ENCODE measurements at regions not wholly inside any gene's neighbourhood (a gene's known extent, or its start where the extent isn't known, plus 50 kb on each side); places are given as distances from the start of the nearest gene placed in this dataset.
"Not testable (repeated sequence)": the region's sequence is repeated elsewhere in the genome, so short reads cannot be mapped to it uniquely, and the experiment has no call there.

DNA sequence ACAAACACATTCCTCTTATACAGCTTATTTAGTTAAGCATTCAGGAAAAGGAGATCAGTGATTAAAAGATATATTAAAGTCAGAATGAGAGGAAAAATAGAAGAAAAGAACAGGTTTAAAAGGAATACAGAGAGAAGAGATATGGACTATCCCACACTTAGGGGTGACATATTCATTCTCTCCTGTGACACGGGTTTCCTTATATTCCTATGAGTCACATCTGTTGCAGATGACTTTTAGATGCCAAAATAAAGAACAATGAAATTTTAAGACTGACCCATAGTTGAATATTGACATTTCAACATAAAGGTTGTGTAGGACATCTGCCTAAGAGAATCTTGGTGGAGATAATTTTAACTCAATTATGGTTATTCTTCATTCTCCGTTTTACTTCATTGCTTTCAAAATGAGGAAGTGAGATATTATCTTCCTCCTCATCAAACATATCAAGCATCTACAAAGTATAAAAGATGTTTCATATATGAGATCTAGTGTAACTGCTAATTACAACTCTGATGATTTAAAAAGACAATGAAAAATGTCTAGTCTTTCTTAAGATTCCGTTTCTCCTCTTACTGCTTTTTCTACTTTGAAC is 1336.7 kb upstream of the CITED2 start:
- Mint-ChIP-seq H3K36me3 (ENCODE audit: low read depth) (peaks cover 16% of the 10 kb centered on the region), H3K4me3 (no peak overlapping the region), H3K4me1 (ENCODE audit: low read depth) (peaks cover 18% of the 10 kb centered on the region), H3K27ac (no peak overlapping the region), H3K9me3 (peaks cover 13% of the 10 kb centered on the region; the same call in 1 of the 2 replicates), H3K27me3 (ENCODE audit: insufficient read depth) (no peaks in the 10 kb centered on the region)
- TF ChIP-seq, protein P1, sequence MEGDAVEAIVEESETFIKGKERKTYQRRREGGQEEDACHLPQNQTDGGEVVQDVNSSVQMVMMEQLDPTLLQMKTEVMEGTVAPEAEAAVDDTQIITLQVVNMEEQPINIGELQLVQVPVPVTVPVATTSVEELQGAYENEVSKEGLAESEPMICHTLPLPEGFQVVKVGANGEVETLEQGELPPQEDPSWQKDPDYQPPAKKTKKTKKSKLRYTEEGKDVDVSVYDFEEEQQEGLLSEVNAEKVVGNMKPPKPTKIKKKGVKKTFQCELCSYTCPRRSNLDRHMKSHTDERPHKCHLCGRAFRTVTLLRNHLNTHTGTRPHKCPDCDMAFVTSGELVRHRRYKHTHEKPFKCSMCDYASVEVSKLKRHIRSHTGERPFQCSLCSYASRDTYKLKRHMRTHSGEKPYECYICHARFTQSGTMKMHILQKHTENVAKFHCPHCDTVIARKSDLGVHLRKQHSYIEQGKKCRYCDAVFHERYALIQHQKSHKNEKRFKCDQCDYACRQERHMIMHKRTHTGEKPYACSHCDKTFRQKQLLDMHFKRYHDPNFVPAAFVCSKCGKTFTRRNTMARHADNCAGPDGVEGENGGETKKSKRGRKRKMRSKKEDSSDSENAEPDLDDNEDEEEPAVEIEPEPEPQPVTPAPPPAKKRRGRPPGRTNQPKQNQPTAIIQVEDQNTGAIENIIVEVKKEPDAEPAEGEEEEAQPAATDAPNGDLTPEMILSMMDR (IDR thresholded peaks at IDR 0.05), result no peak
- no peak for DNase-seq

DNA sequence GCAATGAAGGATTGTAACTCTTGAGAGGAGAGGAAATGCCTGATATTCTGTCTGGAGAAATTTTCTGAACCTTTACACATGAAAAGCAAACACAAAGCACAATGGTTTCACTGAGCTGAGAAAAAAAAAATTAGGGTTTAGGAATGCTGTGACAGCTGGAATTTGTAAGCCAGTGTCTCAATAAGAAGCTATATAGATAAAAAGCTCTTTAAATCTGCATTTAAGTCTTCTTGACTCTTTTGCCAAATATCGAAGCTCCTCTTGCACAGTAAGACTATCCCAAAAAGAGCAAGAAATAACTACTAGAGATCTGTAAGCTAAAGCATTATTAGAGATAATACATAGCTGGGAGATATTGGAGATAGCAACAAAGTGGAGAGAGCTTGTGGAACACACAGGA is 1334.0 kb upstream of the CITED2 start:
- no peak for DNase-seq
- no peaks in the 10 kb centered on the region for H3K9me3 Mint-ChIP-seq
- TF ChIP-seq, protein P1 (IDR thresholded peaks at IDR 0.05), result no peak
- H3K4me3 Mint-ChIP-seq, result no peak overlapping the region
- H3K27ac Mint-ChIP-seq, result no peak overlapping the region
- peaks cover 11% of the 10 kb centered on the region; the same call in 1 of the 2 replicates for H3K4me1 Mint-ChIP-seq (ENCODE audit: low read depth)
- peaks cover 17% of the 10 kb centered on the region; the same call in 1 of the 2 replicates for H3K36me3 Mint-ChIP-seq (ENCODE audit: low read depth)
- H3K27me3 Mint-ChIP-seq (ENCODE audit: insufficient read depth), result no peaks in the 10 kb centered on the region

- H3K36me3 Mint-ChIP-seq (ENCODE audit: low read depth), result peaks cover 33% of the 10 kb centered on the region
- not testable (repeated sequence) for H3K4me1 Mint-ChIP-seq (ENCODE audit: low read depth); DNase-seq; H3K27me3 Mint-ChIP-seq (ENCODE audit: insufficient read depth); H3K27ac Mint-ChIP-seq; H3K9me3 Mint-ChIP-seq; H3K4me3 Mint-ChIP-seq
These were observed 1329.6 kb upstream of the CITED2 start for GRCh38 chr6:140704008-140704407.

DNA sequence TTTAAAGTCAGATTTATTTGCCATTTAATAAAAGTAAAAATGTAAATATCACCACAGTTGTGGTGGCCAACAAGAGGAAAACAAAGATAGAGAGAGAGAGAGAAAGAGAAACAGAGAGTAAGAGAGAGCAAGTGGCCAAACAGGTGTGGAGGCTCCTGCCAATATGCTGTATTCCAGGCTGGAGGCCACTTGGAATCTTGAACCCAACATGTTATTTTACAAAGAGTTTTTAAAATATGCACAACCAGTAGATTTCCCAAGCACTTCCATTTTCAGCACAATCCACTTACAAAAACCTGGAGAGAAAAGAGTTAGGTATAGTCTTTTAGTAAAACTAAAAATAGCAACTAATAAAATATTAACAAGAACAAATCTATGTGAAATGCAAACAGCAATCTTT is 1323.1 kb upstream of the CITED2 start:
- H3K9me3 Mint-ChIP-seq, result peaks cover 25% of the 10 kb centered on the region
- no peak overlapping the region for H3K27ac Mint-ChIP-seq
- no peaks in the 10 kb centered on the region for H3K4me1 Mint-ChIP-seq (ENCODE audit: low read depth)
- H3K36me3 Mint-ChIP-seq (ENCODE audit: low read depth), result peaks cover 33% of the 10 kb centered on the region
- H3K4me3 Mint-ChIP-seq, result no peak overlapping the region
- TF ChIP-seq, protein P1 (IDR thresholded peaks at IDR 0.05), result no peak
- no peaks in the 10 kb centered on the region for H3K27me3 Mint-ChIP-seq (ENCODE audit: insufficient read depth)
- DNase-seq, result no peak

DNA sequence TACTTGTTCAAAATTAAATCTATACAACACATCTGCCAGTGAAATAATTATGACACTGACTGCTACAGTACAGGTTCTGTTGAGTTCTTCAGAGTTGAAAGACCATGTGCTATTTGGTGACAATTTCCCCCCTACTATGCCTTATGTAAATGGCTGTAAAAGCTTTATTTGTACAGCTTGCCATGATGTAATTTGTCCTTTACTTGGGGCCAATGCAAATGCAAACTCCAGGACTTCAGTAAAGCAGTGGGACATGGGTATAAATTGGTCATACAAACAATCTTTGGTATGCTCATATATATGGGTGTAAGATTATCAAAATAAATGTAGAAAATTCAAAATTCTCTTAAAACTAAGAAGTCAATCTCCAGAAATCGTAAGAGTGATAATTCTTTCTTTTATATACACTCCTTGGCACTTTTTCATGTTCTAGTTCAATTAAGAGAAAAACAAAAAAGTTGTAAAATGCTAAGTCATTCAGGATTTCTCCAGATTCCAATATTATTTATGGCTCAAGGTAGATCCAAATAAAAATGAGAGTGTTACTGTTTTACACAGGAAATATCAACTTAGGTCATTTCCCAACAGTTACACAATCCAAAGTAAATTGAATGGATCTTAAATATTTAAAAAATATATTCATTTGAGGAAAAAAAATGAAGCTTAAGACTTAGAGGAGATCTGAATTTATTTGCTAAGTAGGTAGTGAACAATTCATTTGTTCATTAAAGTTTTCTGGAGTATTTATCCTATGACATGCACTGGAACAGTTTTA is 1310.5 kb upstream of the CITED2 start:
- Mint-ChIP-seq H3K9me3 (no peaks in the 10 kb centered on the region; the same call in 1 of the 2 replicates), H3K36me3 (ENCODE audit: low read depth) (0 out of 2 replicates have a peak, but pooled peaks cover 3% of the 10 kb centered on the region), H3K27me3 (ENCODE audit: insufficient read depth) (no peaks in the 10 kb centered on the region), H3K27ac (no peak overlapping the region), H3K4me3 (no peak overlapping the region), H3K4me1 (ENCODE audit: low read depth) (no peaks in the 10 kb centered on the region)
- TF ChIP-seq, protein P1 (IDR thresholded peaks at IDR 0.05), result no peak
- DNase-seq, result no peak

All from HFFc6 (cell line).